GM23248 (cell line): ENCODE measurements at regions not wholly inside any gene's neighbourhood (a gene's known extent, or its start where the extent isn't known, plus 50 kb on each side); places are given as distances from the start of the nearest gene placed in this dataset.

Experiments
- EZH2 ChIP-seq: fragments of 200-600 bp; sonication (generic); IDR thresholded peaks from 2 replicates; pipeline ENCODE4 v1.6.1; 2018; ENCODE audit warnings: antibody characterized with exemption, mild to moderate bottlenecking; ENCODE audit not compliant: insufficient read depth, poor library complexity, severe bottlenecking
- EZH2phosphoT487 ChIP-seq: fragments of 200-600 bp; sonication (generic); IDR thresholded peaks from 2 replicates; pipeline ENCODE4 v1.6.1; 2018; ENCODE audit warnings: antibody characterized with exemption, moderate library complexity, mild to moderate bottlenecking, low read depth; ENCODE audit not compliant: insufficient read depth

GRCh38 chr3:72317491-72317890 lies 530.8 kb downstream of the SHQ1 start:
- TF ChIP-seq EZH2: no peak
- TF ChIP-seq EZH2phosphoT487: no peak
